Kidney epithelial cell (primary cell): ENCODE measurements at regions not wholly inside any gene's neighbourhood (a gene's known extent, or its start where the extent isn't known, plus 50 kb on each side); places are given as distances from the start of the nearest gene placed in this dataset.

Experiments used
- DNase-seq: peaks from one replicate; pipeline ENCODE4 v3.0.0-alpha.2; 2010; ENCODE audit warnings: low read depth
- H3K27me3 ChIP-seq: 2 replicates; pipeline ENCODE4 v1.6.0; 2011; ENCODE audit warnings: low read length; ENCODE audit not compliant: control insufficient read depth, insufficient read depth
- H3K36me3 ChIP-seq: 2 replicates; pipeline ENCODE4 v1.5.1; 2011; ENCODE audit warnings: low read length; ENCODE audit not compliant: control insufficient read depth, insufficient read depth
- H3K4me3 ChIP-seq: 2 replicates; pipeline ENCODE4 v1.5.1; 2011; ENCODE audit warnings: low read depth, mild to moderate bottlenecking, control low read depth, low read length
- TF ChIP-seq, protein P1 (sequence below): IDR thresholded peaks from 2 replicates; pipeline ENCODE4 v1.5.1; 2011; ENCODE audit warnings: mild to moderate bottlenecking, moderate library complexity, low read length, control low read depth, inconsistent platforms; ENCODE audit not compliant: insufficient read depth, poor library complexity, severe bottlenecking

DNA sequence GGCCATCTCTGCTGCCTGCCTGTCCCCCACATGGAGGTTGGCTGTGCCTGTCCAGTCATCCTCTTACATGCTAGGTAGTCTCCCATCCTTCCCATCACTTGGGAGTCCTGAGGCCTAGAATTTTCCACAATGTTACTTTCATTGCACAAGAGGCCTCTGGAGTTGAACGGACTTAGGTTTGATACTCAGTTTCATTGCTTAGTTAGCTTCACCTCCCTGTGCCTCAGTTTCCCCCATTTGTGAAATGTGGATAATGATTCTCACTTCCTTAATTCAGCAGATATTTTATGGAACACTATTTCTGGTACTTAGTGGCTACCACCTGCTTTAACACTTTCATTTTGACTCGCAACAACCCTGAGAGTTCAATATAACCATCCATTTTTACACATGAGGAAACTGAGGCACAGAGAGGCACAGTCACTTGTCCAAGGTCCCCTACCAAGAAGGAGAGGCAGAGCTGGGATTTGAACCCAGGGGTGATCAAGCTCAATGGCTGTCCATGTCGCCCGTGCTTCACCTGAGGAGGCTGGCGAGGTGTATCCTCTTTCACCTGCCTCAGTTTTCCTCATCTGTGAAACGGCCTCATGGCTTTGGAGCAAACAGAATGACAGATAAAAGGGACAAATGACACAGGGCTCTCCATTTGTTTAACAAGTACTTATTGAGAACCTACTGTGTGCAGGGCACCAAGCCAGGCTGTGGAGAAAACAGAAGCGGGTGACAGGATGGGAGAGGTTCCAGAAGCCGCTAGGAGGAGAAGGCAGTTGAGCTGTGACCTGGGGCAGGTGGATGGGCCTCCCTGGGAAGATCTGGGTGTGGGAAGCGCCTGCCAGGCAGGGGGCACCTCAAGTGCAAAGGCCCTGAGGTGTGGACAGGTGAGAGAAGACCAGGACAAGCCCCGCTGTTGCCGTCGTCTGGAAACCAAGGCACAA lies 154.3 kb upstream of the PTPN1 start:
- Histone ChIP-seq H3K4me3 (no peak overlapping the region), H3K36me3 (no peaks in the 10 kb centered on the region), H3K27me3 (no peaks in the 10 kb centered on the region)
- DNase-seq = no peak
- TF ChIP-seq, protein P1, sequence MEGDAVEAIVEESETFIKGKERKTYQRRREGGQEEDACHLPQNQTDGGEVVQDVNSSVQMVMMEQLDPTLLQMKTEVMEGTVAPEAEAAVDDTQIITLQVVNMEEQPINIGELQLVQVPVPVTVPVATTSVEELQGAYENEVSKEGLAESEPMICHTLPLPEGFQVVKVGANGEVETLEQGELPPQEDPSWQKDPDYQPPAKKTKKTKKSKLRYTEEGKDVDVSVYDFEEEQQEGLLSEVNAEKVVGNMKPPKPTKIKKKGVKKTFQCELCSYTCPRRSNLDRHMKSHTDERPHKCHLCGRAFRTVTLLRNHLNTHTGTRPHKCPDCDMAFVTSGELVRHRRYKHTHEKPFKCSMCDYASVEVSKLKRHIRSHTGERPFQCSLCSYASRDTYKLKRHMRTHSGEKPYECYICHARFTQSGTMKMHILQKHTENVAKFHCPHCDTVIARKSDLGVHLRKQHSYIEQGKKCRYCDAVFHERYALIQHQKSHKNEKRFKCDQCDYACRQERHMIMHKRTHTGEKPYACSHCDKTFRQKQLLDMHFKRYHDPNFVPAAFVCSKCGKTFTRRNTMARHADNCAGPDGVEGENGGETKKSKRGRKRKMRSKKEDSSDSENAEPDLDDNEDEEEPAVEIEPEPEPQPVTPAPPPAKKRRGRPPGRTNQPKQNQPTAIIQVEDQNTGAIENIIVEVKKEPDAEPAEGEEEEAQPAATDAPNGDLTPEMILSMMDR = no peak

DNA sequence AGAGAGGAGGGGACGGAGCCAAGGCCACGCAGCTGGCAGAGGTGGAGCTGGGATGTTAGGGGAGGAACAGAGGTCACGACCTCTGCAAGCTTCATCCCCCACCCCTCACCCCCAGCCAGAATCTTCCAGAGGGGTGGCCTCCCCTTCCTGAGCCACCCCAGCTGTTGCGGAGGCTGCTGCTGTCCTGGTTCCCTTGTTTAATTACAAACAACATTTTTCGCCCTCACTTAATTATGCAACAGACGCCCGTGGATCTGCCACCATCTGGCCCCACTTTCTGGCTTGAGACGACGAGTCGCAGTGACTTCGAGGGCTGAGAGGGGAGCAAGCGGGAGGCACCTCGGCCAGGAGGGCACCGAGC lies 153.7 kb upstream of the PTPN1 start:
- TF ChIP-seq, protein P1 = no peak
- Histone ChIP-seq H3K36me3 (no peaks in the 10 kb centered on the region), H3K4me3 (no peak overlapping the region), H3K27me3 (no peaks in the 10 kb centered on the region)
- DNase-seq = no peak

DNA sequence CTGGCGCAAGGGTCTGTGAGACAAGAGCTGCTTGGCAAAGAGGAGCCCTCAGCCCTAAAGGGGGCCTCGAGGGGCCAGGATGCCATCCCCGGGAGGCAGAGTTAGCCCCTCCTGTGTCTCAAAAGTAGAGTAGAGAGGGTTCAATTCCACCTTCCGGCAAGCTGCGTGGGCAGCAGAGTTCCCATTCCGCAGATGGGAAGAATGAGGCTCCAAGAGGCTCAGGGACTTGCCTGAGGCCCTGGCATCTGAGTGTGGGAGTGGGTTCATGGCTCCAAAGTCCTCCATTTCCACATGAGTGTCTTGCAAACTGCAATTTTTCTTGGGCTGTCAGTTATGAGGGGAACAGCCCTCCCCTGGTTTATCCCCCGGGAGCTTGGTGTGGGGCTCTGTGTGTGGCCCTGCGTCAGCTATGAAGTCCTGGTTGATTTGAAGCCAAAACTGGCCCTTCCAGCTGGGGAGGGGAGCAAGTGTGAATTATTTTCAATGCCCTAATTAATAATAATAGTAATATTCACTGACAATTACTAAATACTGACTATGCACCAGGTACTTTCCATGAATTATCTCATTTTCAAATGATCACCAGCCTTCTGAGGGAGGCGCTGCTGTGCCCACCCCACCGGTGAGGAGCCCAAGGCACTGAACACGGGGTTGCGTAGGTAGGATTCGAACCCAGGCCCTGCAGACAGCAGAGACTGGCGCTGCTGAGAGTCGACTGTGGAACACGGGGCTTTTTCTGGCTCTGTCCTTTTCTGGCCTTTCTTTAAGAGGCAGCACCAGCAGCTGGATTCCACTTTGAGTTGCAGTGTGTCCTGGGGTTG lies 153.0 kb upstream of the PTPN1 start:
- TF ChIP-seq, protein P1 = no peak
- H3K4me3 ChIP-seq = no peak overlapping the region
- no peaks in the 10 kb centered on the region for H3K36me3 ChIP-seq
- DNase-seq = no peak
- no peaks in the 10 kb centered on the region for H3K27me3 ChIP-seq

DNA sequence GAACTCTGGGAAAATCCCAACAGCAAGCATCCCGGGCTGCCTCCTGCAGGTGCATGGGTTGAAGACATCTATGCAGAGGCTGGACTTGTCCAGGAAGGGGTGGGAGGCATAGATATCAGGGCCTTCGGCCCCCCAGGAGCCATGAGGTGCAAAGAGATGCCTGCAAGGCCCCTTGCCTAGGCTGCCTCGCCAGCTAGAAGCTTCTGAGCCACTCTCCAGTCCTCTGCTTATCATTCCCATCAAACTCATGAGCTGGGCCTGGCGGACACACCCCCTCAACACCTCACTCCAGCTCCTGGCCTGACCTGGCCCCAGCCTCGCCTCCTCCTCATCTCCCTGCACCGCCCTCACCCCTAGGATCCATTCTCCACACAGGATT lies 152.4 kb upstream of the PTPN1 start:
- Histone ChIP-seq H3K36me3 (no peaks in the 10 kb centered on the region), H3K27me3 (no peaks in the 10 kb centered on the region), H3K4me3 (no peak overlapping the region)
- TF ChIP-seq, protein P1 = no peak
- no peak for DNase-seq

DNA sequence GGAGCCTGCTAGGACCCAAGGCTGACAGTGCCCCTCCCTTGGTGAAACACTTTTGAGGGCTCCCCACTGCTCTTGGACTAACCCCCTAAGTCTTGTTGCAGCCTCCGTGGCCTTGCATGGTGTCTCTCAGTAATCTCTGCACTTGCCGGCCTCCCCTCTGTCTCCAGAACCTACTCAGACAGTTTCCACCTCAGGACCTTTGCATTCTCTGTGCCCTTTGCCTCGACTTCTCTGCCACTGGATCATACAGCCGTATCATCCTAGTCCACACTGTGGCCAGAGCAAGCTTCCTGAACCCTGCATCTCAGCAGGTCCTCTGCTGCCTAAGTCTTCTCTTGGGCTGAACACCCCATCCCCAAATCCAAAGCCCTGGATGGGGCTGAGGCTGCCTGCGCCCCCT lies 152.0 kb upstream of the PTPN1 start:
- Histone ChIP-seq H3K4me3 (no peak overlapping the region), H3K27me3 (no peaks in the 10 kb centered on the region), H3K36me3 (no peaks in the 10 kb centered on the region)
- DNase-seq = no peak
- TF ChIP-seq, protein P1 = no peak
